Erythroblast (primary cell): ENCODE measurements at regions not wholly inside any gene's neighbourhood (a gene's known extent, or its start where the extent isn't known, plus 50 kb on each side); places are given as distances from the start of the nearest gene placed in this dataset.

ENCODE experiments used
- DNase-seq, 2 experiments: peaks; one replicate each; lab custom pipeline; 2025; lab: John Stamatoyannopoulos, UW
- GATA1 ChIP-seq: IDR thresholded peaks from 2 replicates; pipeline ENCODE4 v1.6.1; 2011; ENCODE audit warnings: low read depth, mild to moderate bottlenecking, control low read depth, low read length, moderate library complexity
- POLR2A ChIP-seq: IDR thresholded peaks from 2 replicates; pipeline ENCODE4 v1.6.1; 2011; ENCODE audit warnings: mild to moderate bottlenecking, low read length

- no peak for DNase-seq
- TF ChIP-seq GATA1 = no peak
- TF ChIP-seq POLR2A = no peak
These were observed 434.9 kb upstream of the DAB1 start for GRCh38 chr1:57858740-57859139.

GRCh38 chr1:57857809-57858208, 433.9 kb upstream of the DAB1 start:
- TF ChIP-seq GATA1 (no peak), POLR2A (no peak)
- DNase-seq = no peak

- no peak for TF ChIP-seq GATA1
- no peak for TF ChIP-seq POLR2A
- DNase-seq = no peak
These were observed 430.6 kb upstream of the DAB1 start for GRCh38 chr1:57854436-57854835.

GRCh38 chr1:57850176-57850940, 426.5 kb upstream of the DAB1 start:
- DNase-seq = no peak
- TF ChIP-seq POLR2A (no peak), GATA1 (no peak)

- TF ChIP-seq POLR2A (no peak), GATA1 (no peak)
- no peak for DNase-seq
These were observed 424.5 kb upstream of the DAB1 start for GRCh38 chr1:57848406-57848805.

GRCh38 chr1:57845041-57845440, 421.2 kb upstream of the DAB1 start:
- no peak for TF ChIP-seq POLR2A
- no peak for TF ChIP-seq GATA1
- no peak for DNase-seq

- DNase-seq = no peak
- no peak for TF ChIP-seq POLR2A
- TF ChIP-seq GATA1 = no peak
These were observed 420.6 kb upstream of the DAB1 start for GRCh38 chr1:57844382-57844980.

- TF ChIP-seq GATA1 = no peak
- no peak for TF ChIP-seq POLR2A
- DNase-seq = no peak
These were observed 419.9 kb upstream of the DAB1 start for GRCh38 chr1:57843760-57844159.

GRCh38 chr1:57839526-57839925, 415.7 kb upstream of the DAB1 start:
- no peak for DNase-seq
- TF ChIP-seq GATA1 (no peak), POLR2A (no peak)

GRCh38 chr1:57839067-57839466, 415.2 kb upstream of the DAB1 start:
- DNase-seq = no peak
- TF ChIP-seq POLR2A (no peak), GATA1 (no peak)

GRCh38 chr1:57835620-57836019, 411.8 kb upstream of the DAB1 start:
- DNase-seq = no peak
- no peak for TF ChIP-seq GATA1
- no peak for TF ChIP-seq POLR2A

- TF ChIP-seq POLR2A = no peak
- no peak for TF ChIP-seq GATA1
- DNase-seq = no peak
These were observed 409.4 kb upstream of the DAB1 start for GRCh38 chr1:57833296-57833695.

GRCh38 chr1:57832612-57833011, 408.8 kb upstream of the DAB1 start:
- TF ChIP-seq GATA1 = no peak
- no peak for TF ChIP-seq POLR2A
- no peak for DNase-seq

- TF ChIP-seq GATA1 (no peak), POLR2A (no peak)
- DNase-seq = no peak
These were observed 407.8 kb upstream of the DAB1 start for GRCh38 chr1:57831624-57832023.

- TF ChIP-seq GATA1 = no peak
- no peak for DNase-seq
These were observed 402.7 kb upstream of the DAB1 start for GRCh38 chr1:57826535-57826934.

GRCh38 chr1:57824535-57824934, 400.7 kb upstream of the DAB1 start:
- no peak for TF ChIP-seq POLR2A
- no peak for TF ChIP-seq GATA1
- no peak for DNase-seq
